MM.1S (cell line): ENCODE measurements at regions not wholly inside any gene's neighbourhood (a gene's known extent, or its start where the extent isn't known, plus 50 kb on each side); places are given as distances from the start of the nearest gene placed in this dataset.

Source experiments
- EZH2phosphoT487 ChIP-seq: fragments of 300-600 bp; sonication (generic); IDR thresholded peaks from 2 replicates; pipeline ENCODE4 v1.6.1; 2018; ENCODE audit warnings: antibody characterized with exemption, low read length
- TF ChIP-seq, protein P1 (sequence below): fragments of 300-600 bp; sonication (generic); IDR thresholded peaks from 2 replicates; pipeline ENCODE4 v1.5.1; 2016; ENCODE audit warnings: antibody characterized with exemption, low read length, mixed read lengths

DNA sequence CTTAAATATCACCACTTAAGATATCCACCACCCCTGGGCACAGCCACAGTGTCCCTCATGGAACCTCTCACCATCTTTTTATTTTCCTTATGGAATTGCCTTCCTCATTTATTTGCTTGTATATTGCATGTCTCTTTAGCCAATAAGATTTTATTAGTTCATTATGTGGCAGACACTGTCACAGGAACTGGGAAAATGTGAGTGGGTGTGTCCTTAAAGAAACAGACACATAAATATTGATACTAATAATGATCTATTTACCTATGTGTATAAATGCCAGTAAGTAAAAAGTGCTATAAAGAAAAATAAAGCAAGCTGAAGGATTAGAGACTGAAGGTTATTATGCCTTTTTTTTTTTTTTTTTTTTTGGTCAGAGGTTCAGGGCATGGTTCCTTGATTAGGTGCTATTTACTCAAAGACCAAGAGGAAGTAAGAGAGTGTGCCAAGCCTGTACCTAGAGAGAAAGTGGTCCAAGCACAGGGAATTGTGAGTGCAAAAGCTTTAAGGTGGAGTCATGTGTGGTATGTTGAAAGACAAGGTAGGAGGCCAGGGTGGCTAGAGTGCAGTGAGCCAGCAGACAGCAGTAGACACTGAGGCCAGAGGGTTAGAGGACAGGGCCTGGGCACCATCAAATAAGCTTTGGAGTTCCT lies 589.0 kb downstream of the USP25 start:
- no peak for TF ChIP-seq EZH2phosphoT487
- TF ChIP-seq, protein P1, sequence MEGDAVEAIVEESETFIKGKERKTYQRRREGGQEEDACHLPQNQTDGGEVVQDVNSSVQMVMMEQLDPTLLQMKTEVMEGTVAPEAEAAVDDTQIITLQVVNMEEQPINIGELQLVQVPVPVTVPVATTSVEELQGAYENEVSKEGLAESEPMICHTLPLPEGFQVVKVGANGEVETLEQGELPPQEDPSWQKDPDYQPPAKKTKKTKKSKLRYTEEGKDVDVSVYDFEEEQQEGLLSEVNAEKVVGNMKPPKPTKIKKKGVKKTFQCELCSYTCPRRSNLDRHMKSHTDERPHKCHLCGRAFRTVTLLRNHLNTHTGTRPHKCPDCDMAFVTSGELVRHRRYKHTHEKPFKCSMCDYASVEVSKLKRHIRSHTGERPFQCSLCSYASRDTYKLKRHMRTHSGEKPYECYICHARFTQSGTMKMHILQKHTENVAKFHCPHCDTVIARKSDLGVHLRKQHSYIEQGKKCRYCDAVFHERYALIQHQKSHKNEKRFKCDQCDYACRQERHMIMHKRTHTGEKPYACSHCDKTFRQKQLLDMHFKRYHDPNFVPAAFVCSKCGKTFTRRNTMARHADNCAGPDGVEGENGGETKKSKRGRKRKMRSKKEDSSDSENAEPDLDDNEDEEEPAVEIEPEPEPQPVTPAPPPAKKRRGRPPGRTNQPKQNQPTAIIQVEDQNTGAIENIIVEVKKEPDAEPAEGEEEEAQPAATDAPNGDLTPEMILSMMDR = no peak
